GM12873 (cell line): ENCODE measurements at regions not wholly inside any gene's neighbourhood (a gene's known extent, or its start where the extent isn't known, plus 50 kb on each side); places are given as distances from the start of the nearest gene placed in this dataset.

Source experiments
- TF ChIP-seq, protein P1 (sequence below): IDR thresholded peaks from 2 replicates; pipeline ENCODE4 v1.5.1; 2012; ENCODE audit warnings: low read depth, mild to moderate bottlenecking, moderate library complexity, low read length, control low read depth; ENCODE audit not compliant: insufficient read depth; ENCODE audit errors: missing control alignments

- TF ChIP-seq, protein P1, sequence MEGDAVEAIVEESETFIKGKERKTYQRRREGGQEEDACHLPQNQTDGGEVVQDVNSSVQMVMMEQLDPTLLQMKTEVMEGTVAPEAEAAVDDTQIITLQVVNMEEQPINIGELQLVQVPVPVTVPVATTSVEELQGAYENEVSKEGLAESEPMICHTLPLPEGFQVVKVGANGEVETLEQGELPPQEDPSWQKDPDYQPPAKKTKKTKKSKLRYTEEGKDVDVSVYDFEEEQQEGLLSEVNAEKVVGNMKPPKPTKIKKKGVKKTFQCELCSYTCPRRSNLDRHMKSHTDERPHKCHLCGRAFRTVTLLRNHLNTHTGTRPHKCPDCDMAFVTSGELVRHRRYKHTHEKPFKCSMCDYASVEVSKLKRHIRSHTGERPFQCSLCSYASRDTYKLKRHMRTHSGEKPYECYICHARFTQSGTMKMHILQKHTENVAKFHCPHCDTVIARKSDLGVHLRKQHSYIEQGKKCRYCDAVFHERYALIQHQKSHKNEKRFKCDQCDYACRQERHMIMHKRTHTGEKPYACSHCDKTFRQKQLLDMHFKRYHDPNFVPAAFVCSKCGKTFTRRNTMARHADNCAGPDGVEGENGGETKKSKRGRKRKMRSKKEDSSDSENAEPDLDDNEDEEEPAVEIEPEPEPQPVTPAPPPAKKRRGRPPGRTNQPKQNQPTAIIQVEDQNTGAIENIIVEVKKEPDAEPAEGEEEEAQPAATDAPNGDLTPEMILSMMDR: no peak
Measured at GRCh38 chr2:49832555-49832954, 678.2 kb upstream of the FSHR start.

GRCh38 chr2:49831698-49832367, 677.5 kb upstream of the FSHR start:
- TF ChIP-seq, protein P1: no peak

GRCh38 chr2:49830846-49831245, 676.5 kb upstream of the FSHR start:
- TF ChIP-seq, protein P1: no peak

DNA sequence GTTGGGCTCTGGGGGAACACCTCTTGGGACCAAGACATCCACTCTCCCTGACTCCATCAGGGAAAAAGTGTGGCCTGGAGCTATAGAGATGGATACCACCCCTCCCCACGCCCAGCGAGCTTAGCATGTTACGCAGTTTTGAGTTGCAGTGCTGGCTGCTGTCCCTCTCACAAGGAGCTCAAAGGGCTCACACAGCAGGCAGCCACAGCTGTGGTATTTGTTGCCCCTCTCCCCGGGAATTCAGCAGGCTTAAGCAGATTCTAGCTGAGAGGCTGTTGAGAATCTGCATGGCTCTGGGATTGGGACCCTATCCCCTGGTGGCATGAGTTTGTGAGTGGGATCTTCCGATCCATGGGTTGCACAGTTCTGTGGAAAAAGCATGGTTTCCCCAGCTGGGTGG, 673.1 kb upstream of the FSHR start:
- TF ChIP-seq, protein P1: no peak

DNA sequence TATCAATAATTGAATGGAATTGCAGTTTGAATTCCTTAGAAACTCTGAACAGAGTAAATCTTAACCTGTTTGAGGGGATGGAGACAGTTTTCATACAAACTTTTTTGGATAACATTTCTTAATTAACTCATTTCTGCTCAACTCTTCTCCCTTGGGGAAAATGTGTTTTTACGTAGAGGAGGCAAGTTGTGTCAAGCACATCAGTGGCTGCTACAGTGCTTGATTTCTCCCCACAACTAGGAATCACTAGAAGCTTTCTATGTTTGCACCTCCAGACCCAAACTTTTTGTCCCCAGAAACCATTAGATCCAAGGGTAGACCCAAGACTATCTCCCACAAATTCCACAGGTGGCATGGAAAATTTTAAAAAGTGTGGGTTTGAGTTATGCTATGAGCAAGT, 658.9 kb upstream of the FSHR start:
- TF ChIP-seq, protein P1: no peak

DNA sequence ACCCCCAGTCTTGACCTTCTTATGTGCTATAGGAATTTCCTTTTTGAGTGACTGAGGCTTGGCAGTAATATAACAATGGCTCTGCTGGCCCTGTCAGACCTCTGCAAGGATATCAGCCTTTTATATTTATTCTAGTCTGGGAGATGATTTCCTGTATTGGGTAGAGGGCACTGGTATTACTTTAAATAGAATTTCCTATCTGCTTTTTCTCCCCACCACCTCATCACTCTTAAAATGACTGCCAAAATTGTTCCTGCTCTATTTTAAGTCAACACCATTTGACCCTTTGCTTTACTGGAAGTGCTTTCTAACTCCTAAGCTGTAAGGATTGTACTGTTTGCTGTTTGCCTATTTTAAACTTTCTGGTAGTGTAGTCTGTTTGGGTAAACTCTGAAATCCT, 658.4 kb upstream of the FSHR start:
- TF ChIP-seq, protein P1: no peak

DNA sequence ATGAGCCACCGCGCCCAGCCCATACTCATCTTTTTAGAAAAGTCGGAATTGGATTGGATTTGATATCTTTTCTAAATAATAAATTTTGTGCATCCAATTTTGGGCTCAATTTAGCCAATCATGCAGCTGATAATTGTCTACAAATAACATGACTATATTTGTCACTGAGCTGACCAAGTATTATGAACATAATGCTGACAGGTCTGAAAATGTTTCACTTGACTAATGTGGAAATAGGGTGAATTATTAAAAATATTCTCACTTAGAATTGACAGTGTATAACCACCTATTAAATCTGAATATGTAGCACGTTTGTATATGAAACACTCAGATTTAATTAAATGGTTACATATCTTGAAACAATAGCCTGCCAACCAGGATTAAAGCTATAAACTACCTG, 657.2 kb upstream of the FSHR start:
- TF ChIP-seq, protein P1: no peak

- TF ChIP-seq, protein P1: no peak
Measured at GRCh38 chr2:49807689-49808088, 653.4 kb upstream of the FSHR start.
